ENCODE measurements at regions not wholly inside any gene's neighbourhood (a gene's known extent, or its start where the extent isn't known, plus 50 kb on each side); places are given as distances from the start of the nearest gene placed in this dataset.

GRCh38 chrX:9345957-9346356, 118.9 kb upstream of the TBL1X start (continued):
- TF ChIP-seq, protein P1, sequence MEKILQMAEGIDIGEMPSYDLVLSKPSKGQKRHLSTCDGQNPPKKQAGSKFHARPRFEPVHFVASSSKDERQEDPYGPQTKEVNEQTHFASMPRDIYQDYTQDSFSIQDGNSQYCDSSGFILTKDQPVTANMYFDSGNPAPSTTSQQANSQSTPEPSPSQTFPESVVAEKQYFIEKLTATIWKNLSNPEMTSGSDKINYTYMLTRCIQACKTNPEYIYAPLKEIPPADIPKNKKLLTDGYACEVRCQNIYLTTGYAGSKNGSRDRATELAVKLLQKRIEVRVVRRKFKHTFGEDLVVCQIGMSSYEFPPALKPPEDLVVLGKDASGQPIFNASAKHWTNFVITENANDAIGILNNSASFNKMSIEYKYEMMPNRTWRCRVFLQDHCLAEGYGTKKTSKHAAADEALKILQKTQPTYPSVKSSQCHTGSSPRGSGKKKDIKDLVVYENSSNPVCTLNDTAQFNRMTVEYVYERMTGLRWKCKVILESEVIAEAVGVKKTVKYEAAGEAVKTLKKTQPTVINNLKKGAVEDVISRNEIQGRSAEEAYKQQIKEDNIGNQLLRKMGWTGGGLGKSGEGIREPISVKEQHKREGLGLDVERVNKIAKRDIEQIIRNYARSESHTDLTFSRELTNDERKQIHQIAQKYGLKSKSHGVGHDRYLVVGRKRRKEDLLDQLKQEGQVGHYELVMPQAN (conservative IDR thresholded peaks at IDR 0.05) = no peak
- TF ChIP-seq ATF3 (IDR thresholded peaks at IDR 0.05; ENCODE audit: borderline replicate concordance, extremely low read depth, low read depth, low read length) (no peak), MAX (IDR thresholded peaks at IDR 0.05; ENCODE audit: low read depth, low read length) (no peak), CTCF (IDR thresholded peaks at IDR 0.05 in 2 of 3, conservative IDR thresholded peaks at IDR 0.05 in 1 of 3; ENCODE audit: control insufficient read depth in 2 of 3, extremely low read depth in 1 of 3, insufficient read depth in 1 of 3, low read depth in 3 of 3, low read length in 3 of 3) (no peak), NR2C1 (IDR thresholded peaks at IDR 0.05) (no peak), EGR1 (IDR thresholded peaks at IDR 0.05; ENCODE audit: borderline replicate concordance in 1 of 2, low read depth in 2 of 2, low read length in 2 of 2) (no peak)

All from GM12878 (cell line).